Stomach smooth muscle (tissue), 2 donors: ENCODE measurements at regions not wholly inside any gene's neighbourhood (a gene's known extent, or its start where the extent isn't known, plus 50 kb on each side); places are given as distances from the start of the nearest gene placed in this dataset.

Experiments
- H3K27ac ChIP-seq: one replicate; pipeline ENCODE4 v1.7.0; 2013; ENCODE audit warnings: mild to moderate bottlenecking, low read length, inconsistent platforms
- H3K27me3 ChIP-seq, 2 donors: one replicate each; pipeline ENCODE4 v1.7.0; 2013; ENCODE audit warnings: low read length in 2 of 2; ENCODE audit not compliant: insufficient read depth in 2 of 2, control insufficient read depth in 1 of 2
- H3K36me3 ChIP-seq, 2 donors: one replicate each; pipeline ENCODE4 v1.7.0; 2013; ENCODE audit warnings: low read length in 2 of 2; ENCODE audit not compliant: control insufficient read depth in 2 of 2, insufficient read depth in 2 of 2
- H3K4me1 ChIP-seq: one replicate; pipeline ENCODE4 v1.7.0; 2013; ENCODE audit warnings: low read length; ENCODE audit not compliant: control insufficient read depth, insufficient read depth
- H3K4me3 ChIP-seq, 2 donors: one replicate each; pipeline ENCODE4 v1.7.0; 2013; ENCODE audit warnings: low read length in 2 of 2
- H3K9ac ChIP-seq, 2 donors: one replicate each; pipeline ENCODE4 v1.7.0; 2013; ENCODE audit warnings: low read length in 2 of 2, mild to moderate bottlenecking in 1 of 2
- H3K9me3 ChIP-seq, 2 donors: one replicate each; pipeline ENCODE4 v1.7.0; 2013; ENCODE audit warnings: low read length in 2 of 2; ENCODE audit not compliant: control insufficient read depth in 2 of 2
- donor health status: healthy.
- donor health status: Pancreatic carcinoma.

- no peaks in the 10 kb centered on the region for H3K27me3 ChIP-seq
- no peak overlapping the region for H3K27ac ChIP-seq
- no peak overlapping the region for H3K4me3 ChIP-seq
- H3K9ac ChIP-seq, result no peak overlapping the region
- H3K36me3 ChIP-seq, result no peaks in the 10 kb centered on the region
- no peaks in the 10 kb centered on the region for H3K9me3 ChIP-seq
- no peaks in the 10 kb centered on the region for H3K4me1 ChIP-seq
These were observed 93.8 kb upstream of the RPS6KA2 start for GRCh38 chr6:166720856-166721255.

GRCh38 chr6:166719019-166719418, 92.0 kb upstream of the RPS6KA2 start:
- Histone ChIP-seq H3K9ac (no peak overlapping the region), H3K36me3 (no peaks in the 10 kb centered on the region), H3K4me1 (no peaks in the 10 kb centered on the region), H3K9me3 (no peaks in the 10 kb centered on the region), H3K27ac (no peak overlapping the region), H3K4me3 (no peak overlapping the region), H3K27me3 (no peaks in the 10 kb centered on the region)

- H3K36me3 ChIP-seq, result no peaks in the 10 kb centered on the region
- no peaks in the 10 kb centered on the region for H3K27me3 ChIP-seq
- no peak overlapping the region for H3K9ac ChIP-seq
- no peak overlapping the region for H3K27ac ChIP-seq
- H3K9me3 ChIP-seq, result no peaks in the 10 kb centered on the region
- H3K4me1 ChIP-seq, result no peaks in the 10 kb centered on the region
- no peak overlapping the region for H3K4me3 ChIP-seq
These were observed 91.5 kb upstream of the RPS6KA2 start for GRCh38 chr6:166718516-166718915.

GRCh38 chr6:166716910-166717617, 90.0 kb upstream of the RPS6KA2 start:
- Histone ChIP-seq H3K36me3 (no peaks in the 10 kb centered on the region), H3K4me3 (no peak overlapping the region), H3K9me3 (peaks cover 0 to 2% of the 10 kb centered on the region in 2 donors), H3K27ac (no peak overlapping the region), H3K27me3 (no peaks in the 10 kb centered on the region), H3K4me1 (no peaks in the 10 kb centered on the region), H3K9ac (no peak overlapping the region)

- Histone ChIP-seq H3K4me3 (no peak overlapping the region), H3K4me1 (no peaks in the 10 kb centered on the region), H3K27me3 (no peaks in the 10 kb centered on the region), H3K27ac (no peak overlapping the region), H3K9ac (no peak overlapping the region), H3K9me3 (peaks cover 0 to 7% of the 10 kb centered on the region in 2 donors), H3K36me3 (no peaks in the 10 kb centered on the region)
These were observed 88.9 kb upstream of the RPS6KA2 start for GRCh38 chr6:166715992-166716391.

- H3K4me1 ChIP-seq, result no peaks in the 10 kb centered on the region
- no peak overlapping the region for H3K27ac ChIP-seq
- no peak overlapping the region for H3K4me3 ChIP-seq
- H3K27me3 ChIP-seq, result no peaks in the 10 kb centered on the region
- peaks cover 0 to 9% of the 10 kb centered on the region in 2 donors for H3K9me3 ChIP-seq
- no peak overlapping the region for H3K9ac ChIP-seq
- H3K36me3 ChIP-seq, result no peaks in the 10 kb centered on the region
These were observed 88.0 kb upstream of the RPS6KA2 start for GRCh38 chr6:166715065-166715464.

- H3K4me1 ChIP-seq, result no peaks in the 10 kb centered on the region
- no peak overlapping the region for H3K9ac ChIP-seq
- H3K27ac ChIP-seq, result no peak overlapping the region
- H3K36me3 ChIP-seq, result no peaks in the 10 kb centered on the region
- peaks cover 0 to 9% of the 10 kb centered on the region in 2 donors for H3K9me3 ChIP-seq
- H3K4me3 ChIP-seq, result no peak overlapping the region
- no peaks in the 10 kb centered on the region for H3K27me3 ChIP-seq
These were observed 87.5 kb upstream of the RPS6KA2 start for GRCh38 chr6:166714581-166714980.

- no peaks in the 10 kb centered on the region for H3K27me3 ChIP-seq
- H3K4me1 ChIP-seq, result no peaks in the 10 kb centered on the region
- no peak overlapping the region for H3K9ac ChIP-seq
- H3K4me3 ChIP-seq, result no peak overlapping the region
- no peaks in the 10 kb centered on the region for H3K36me3 ChIP-seq
- no peak overlapping the region for H3K27ac ChIP-seq
- H3K9me3 ChIP-seq, result peaks cover 0 to 9% of the 10 kb centered on the region in 2 donors
These were observed 87.1 kb upstream of the RPS6KA2 start for GRCh38 chr6:166714187-166714510.

GRCh38 chr6:166713434-166714186, 86.6 kb upstream of the RPS6KA2 start:
- Histone ChIP-seq H3K27ac (no peak overlapping the region), H3K27me3 (no peaks in the 10 kb centered on the region), H3K36me3 (no peaks in the 10 kb centered on the region), H3K4me1 (no peaks in the 10 kb centered on the region), H3K9me3 (peaks cover 0 to 9% of the 10 kb centered on the region in 2 donors), H3K9ac (no peak overlapping the region), H3K4me3 (no peak overlapping the region)

GRCh38 chr6:166712286-166713228, 85.5 kb upstream of the RPS6KA2 start:
- Histone ChIP-seq H3K9me3 (peaks cover 0 to 9% of the 10 kb centered on the region in 2 donors), H3K4me1 (no peaks in the 10 kb centered on the region), H3K27me3 (no peaks in the 10 kb centered on the region), H3K27ac (no peak overlapping the region), H3K9ac (no peak overlapping the region), H3K36me3 (no peaks in the 10 kb centered on the region), H3K4me3 (no peak overlapping the region)
